ENCODE measurements at regions not wholly inside any gene's neighbourhood (a gene's known extent, or its start where the extent isn't known, plus 50 kb on each side); places are given as distances from the start of the nearest gene placed in this dataset.
"Not testable (repeated sequence)": the region's sequence is repeated elsewhere in the genome, so short reads cannot be mapped to it uniquely, and the experiment has no call there.

DNA sequence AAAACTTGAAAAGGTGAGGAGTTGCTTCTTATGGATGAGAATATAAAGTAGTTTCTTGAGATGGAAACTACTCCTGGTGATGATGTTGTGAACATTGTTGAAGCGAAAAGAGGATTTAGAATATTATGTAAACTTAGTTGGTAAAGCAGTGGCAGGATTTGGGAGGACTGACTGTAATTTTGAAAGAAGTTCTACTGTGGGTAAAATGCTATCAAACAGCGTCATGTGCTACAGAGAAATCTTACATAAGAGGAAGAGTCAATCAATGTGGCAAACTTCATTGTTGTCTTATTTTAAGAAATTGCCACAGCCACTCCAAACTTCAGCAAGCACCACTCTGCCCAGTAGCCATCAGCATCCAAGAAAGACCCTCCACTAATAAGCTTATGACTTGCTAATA is 112.9 kb upstream of the ZEB2 start:
- no peak for DNase-seq

DNA sequence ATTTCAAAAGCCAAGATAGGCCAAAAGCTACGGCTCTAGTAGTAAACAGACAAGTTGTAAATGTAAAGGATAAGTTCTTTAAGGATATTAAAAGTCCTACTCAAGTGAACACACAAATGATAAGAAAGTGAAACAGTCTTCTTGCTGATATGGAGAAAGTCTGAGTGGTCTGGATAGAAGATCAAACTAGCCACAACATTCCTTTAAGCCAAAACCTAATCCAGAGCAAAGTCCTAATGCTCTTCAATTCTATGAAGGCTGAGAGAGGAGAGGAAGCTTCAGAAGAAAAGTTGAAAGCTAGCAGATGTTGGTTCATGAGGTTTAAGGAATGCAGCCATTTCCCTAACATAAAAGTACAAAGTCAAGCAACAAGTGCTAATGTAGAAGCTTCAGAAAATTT is 111.7 kb upstream of the ZEB2 start:
- no peak for DNase-seq

DNA sequence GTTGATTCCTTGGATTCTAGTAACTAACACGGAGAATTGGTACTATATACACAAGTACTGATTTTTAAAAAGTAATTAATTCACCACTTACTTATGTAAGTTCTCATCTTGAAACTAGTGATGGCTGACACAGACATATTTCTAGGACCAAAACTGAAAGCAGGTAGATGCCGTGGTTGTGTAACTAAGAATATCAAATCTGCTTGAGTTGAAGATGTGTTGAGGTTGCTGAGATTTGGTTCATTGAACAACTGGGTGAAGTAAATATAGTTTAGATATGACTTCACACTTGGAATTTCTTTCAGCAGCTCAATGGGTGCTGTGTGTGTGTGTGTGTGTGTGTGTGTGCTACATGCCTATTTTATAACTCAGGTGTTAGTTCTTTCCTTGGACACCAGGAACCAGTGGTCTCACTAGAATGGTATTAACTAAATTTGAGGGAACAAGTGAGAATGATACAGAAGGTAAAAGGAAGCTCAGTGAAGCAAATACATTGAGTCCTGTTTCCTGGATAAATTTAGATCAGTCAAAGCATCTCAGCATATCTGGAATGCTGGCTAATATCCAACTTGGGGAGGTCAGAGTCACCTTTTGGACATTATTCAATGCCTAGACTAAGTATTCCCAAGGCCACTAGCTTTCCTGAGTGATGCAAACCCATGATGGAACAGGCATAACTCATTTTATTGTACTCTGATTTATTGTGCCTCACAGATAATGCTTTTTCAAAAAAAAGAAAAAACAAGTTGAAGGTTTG is 110.7 kb upstream of the ZEB2 start:
- no peak for DNase-seq

DNA sequence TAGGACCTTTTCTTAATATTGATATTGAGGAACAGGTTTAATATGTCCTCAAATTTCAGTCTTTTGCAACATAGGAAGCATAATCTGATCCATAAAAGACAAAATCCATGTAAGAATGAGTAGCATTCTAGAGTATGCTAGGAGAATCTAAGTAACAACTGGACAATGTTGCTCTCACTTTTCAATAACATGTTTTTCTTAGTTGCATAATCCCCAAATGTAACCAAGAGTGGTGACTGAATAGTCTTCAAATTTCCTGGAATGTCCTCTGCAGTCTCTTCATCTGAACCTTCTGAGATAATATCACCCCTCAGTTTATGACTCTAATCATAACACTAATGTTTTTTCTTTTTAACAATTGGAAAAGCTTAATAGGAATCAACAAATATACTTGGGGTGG is 110.0 kb upstream of the ZEB2 start:
- DNase-seq = no peak

DNA sequence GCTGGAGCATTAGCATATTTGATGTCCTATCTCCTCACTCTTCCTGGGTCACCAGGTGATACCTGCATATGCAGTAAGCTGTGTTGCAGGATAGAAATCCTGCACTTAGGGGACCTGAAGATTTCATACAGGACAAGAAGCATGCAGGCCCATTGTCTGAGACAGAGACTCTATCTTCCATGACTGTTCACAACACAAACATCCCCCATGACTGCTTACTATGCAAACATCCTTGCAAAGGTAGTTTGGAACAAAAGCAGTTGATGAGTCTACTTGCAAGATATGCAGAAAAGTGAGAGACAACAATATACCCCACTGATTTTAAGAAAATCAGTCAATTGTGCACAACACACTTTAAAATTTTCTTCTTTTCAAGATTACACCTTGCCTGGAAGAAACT is 108.6 kb upstream of the ZEB2 start:
- DNase-seq = no peak

DNA sequence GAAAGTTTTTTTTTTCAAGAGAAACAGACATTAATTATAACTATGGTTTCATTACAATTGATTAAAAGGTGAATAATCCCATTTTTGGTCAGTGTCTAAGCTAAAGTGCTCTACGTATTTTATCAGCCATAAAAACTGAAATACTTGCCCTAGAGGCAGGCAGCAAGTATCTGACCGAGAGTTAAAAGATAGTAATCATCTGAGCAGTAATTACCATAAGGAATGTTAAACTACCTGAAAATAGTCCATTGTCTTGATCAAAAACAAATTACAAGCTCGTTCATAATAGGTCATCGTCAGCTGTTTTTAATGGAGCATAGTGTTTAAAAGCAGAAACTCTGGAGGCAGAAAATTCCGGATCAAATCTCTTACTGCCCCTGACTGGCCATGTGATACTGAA is 105.7 kb upstream of the ZEB2 start:
- DNase-seq = no peak

DNA sequence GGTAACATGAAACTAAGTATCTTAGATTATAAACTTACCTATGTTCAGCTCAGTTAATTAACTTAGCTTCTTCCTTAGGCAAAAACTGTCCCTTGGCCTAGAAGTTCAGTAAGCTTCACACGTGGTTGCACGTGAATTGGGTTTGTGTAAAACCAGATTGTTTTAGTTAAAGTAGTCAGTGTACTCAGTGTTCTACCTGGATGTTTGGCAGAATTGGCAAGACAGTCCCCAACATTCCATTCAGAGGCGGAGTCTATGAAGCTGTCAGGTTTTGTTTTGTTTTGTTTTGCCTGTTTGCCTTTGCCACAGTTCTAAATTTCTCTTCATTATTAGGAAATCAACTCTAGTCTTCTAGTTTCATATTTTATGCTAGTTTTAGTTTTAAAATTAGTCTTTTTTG is 105.3 kb upstream of the ZEB2 start:
- no peak for DNase-seq

DNA sequence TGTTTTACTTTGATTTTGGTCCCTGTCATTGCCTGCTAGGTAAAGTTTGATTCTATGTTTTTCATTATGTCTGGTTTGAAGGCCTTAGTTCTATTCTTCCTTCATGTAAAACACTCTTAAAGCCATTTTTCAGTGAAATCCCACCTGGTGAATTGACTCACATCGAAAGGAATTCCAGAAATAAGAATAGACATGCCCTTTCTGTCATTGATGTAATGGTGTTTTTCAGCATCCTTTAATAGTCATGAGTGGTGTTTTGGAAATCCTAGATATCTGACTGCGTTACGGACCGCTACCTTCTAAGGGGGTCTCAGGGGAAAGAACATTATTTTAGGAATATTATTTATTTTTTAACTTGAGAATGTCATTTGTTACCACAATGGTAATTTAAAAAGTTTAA is 104.5 kb upstream of the ZEB2 start:
- no peak for DNase-seq

DNA sequence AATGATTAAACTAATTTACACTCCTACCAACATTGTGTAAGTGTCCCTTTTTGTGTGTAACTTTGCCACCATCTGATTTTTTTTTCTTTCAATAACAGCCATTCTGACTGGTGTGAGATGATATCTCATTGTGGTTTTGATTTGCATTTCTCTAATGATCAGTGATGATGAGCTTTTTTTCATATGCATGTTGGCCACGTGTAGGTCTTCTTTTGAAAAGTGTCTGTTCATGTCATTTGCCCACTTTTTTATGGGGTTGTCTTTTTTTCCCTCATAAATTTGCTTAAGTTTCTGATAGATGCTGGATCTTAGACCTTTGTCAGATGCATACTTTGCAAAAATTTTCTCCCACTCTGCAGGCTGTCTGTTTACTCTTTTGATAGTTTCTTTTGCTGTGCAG is 102.5 kb upstream of the ZEB2 start:
- not testable (repeated sequence) for DNase-seq

DNA sequence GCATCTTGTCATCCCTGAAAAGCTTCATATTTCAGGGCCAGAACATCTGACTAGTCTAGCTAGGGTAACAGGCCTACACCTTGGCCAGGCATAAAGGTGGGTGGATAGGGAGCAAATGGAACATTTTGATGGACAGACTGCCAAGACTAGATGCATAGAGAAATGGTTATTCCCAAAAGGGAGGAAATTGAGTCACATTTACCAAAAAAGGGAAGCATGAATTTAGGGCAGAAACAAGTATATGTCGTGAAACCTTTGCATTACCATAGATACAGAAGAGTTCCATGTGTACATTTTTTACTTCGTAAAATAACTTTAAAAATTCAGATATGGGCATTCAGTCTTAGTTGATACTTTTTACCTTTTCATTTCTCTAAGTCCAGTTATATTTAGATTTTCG is 101.3 kb upstream of the ZEB2 start:
- DNase-seq = no peak

DNA sequence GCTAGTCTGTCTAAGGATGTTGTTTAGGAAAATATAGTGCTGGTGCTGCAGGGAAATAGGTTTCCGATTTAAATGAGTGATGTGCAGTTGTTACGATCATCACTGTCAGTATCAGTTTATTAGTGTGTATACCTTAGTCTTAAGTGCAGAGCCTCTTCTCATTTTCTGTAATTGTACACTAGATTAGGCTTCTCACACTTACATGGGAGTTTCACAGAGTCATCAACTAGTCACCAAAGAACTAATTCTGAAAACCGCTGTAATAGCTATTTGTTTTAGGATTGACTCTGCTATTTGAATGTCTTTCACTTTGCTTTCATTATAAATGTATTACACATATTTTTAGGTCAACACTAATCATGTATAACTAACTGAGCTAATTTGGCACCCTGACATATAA is 99.8 kb upstream of the ZEB2 start:
- DNase-seq = no peak

DNA sequence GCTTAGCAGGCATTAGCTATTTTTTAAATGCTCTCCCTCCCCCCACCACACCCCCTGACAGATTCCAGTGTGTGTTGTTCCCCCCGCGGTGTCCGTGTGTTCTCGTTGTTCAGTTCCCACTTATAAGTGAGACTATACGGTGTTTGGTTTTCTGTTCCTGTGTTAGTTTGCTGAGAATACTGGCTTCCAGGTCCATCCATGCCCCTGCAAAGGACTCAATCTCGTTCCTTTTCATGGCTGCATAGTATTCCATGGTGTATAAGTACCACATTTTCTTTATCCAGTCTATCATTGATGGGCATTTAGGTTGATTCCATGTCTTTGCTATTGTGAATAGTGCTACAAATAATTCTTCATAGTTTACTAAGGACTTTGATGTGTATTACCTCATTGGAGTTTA is 97.3 kb upstream of the ZEB2 start:
- not testable (repeated sequence) for DNase-seq

DNA sequence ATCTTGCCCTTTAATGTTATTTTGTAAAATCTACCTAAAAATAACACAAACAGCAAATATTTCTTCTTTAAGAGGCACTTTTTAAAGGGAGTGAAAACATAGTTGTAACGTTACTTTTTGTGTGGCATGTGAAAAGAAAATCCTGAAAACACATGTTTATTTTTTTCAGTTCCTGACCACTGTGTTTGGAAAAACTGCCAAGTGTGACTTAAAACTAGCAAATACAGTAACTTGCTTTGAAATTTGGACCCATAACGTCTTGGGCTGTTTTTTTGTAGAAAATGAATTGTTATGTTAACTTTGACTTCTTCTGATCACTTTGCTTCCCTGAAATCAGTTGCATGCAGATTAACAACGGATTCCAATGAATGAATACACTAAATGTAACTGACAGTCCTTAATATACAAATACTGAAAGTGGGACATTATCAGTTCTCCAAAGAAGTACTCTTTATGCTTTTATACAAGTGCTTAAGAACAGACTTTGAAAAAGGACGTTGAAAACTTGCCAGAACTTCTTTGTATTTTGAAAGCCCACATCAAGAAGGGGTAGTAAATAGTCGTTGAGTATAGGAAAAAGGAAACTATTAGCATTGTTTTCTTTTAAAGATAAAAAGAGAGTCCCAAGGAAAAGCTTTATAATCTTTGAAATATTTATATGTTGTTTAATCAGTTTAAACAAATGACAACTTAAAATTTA is 96.1 kb upstream of the ZEB2 start:
- DNase-seq = no peak

DNA sequence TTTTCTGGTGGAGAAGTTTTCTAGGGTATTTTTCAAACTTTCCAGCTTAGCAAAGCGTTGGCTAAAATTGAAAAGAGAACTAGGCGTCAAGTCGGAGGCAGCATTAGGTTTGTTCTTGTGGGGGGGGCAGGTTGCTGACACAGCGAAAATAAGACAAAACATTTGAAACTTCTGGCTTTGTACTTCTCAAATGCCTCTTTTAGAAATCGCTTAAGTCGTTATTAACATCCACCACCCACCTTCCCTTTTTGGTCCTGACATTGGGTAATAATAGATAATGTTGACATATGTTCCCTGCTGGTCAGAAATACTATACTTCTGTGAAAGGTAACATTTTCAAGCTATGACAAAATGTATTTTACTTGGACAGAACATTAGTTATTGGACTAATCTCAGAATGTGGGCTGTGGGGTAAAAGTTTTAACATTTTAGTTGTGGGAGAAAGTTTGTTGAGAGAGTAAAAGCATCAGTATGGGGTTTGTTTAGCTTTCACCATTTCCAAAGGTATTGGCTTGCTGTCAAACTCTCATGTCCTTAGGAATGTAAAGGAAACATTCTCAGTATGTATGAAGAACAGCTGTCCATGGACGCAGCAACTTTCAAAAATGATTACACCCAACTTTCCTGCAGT is 88.1 kb upstream of the ZEB2 start:
- DNase-seq = no peak

DNA sequence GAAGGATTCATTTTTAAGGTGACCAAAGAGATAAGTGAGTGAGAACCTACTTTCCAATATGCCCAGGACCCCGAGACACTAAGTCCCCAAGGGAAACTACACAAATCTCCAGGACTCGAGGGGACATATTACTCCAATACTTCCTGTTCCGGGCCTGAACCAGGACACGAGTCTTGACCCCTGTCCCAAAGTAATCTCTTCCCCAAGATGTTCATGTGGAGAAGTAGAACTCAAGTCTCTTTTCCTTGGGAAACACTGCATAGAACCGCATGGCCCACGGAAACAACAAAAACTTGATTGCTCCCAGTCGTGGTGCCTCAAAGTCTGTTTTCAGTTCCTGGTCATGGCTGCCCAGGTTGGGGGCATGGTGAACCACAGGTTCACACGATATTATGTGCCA is 87.2 kb upstream of the ZEB2 start:
- no peak for DNase-seq

DNA sequence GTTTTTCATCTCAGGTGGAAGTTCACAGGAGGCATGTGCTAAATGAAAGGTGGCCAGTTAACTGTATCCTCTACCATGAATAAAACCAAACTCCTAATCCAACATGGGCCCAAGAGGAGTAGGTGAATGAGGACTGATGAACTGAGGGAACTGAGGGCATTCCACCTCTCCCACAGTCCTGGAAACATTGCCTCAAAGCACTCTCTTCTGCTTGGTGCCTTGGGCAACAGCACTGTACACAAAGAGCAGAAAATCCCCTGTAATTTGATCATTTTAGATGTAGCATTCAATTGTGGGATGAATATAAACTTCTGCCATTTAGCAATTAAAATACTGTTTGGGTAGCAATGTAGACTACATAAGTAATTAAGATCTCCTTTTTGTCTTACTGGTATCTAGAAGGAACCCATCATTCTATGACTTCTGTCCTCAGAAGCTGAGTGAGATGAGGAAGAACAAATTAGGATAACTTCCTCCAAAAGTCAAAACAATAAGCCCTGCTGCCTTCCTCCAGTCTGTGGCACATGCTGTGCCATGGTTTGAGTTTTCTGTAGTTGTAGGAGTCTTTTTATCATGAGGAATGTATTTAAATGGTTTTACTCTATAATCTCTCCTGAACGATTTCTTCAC is 86.7 kb upstream of the ZEB2 start:
- DNase-seq = no peak

DNA sequence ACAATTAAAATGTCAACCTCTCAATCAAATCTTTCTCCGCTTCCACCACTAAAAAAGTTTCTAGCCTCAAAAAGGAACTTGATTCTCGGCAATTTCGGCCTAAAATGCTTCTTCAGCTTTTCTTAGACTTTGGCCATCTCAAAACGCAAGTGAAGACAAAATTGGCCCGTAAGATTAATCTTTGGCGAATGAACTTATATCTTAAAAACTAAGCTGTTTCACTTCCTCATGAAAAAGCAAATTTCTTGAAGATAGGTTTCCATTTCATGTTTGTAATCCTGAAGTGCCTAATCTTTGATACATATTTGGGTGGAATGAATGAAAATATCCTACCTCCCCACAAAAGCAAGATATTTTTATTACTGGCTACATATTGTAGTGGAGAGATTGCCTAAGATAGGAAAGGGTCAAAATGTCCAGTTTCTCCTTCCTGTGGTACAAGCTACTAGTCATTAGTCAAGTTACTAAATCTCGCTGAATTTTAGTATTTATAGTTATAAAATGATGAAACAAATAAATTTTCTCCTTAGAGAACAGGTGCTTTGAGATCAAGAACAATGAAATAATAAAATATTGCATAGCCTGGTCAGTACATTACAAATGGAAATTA is 85.4 kb upstream of the ZEB2 start:
- no peak for DNase-seq

DNA sequence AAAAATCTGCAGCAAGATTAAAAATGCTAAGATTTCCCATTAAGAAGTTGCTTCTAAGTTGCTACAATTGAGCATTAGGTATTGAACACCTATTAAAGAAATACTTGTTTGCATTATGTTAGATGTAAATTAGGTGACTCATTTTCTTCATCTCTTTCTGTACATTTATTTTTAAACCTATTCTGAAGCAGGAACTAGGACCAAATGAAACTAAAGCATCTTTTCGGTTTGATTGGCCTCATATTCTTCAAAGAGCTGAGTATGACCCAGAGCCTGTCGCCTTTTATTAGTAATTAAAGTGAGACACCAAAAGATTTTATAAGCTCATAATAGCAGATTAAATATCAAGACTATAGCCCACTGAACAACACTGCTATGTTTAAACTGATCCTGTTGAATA is 83.4 kb upstream of the ZEB2 start:
- no peak for DNase-seq

DNA sequence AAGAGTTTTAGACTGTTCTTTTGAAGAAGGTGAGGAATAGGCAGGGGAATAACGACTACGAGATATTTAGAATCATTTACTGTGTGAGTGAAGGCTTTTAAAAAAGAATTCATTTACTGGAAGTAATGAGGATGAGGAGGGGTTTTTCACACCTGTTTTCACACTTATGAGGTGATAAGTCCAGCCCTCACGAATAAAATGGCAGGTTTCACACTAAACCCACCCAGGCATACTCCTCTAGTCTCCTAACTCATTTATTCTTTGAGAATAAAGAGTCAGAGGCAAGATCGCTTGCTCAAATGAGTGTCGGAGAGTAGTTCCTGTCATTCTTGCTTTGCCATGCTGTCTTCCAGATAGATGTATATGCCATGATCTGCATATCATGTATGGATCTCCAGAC is 79.0 kb upstream of the ZEB2 start:
- no peak for DNase-seq

DNA sequence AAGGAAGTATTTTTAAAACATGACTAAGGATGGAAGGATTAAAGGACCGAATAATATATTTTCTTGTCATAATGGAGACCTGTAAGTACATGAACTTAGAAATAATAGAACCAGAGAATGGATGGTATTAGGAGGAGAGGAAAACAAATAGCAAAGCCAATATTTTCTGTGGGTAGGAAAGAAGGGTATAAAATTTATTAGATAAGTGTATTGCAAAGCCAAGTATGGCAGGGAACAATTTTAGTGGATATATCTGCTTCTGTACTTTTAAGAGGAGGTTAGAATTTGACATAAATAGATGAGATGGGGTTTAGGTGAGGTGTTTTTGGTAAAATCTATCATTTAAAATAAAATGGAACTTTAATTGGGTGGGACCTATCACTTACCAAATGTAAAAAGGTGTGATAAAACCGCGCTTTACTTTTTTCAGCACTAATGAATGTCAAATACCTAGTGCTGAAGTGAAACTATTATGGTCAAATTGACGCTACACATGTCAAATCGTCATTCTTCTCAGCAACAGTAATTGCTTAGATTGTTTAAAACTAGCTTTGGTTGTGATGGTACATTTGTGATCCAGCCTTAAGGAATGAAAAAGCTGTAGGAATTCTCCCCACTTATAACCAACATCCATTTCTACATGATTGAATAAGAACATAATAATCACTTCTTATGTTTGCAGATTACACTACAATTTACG is 78.1 kb upstream of the ZEB2 start:
- no peak for DNase-seq

DNA sequence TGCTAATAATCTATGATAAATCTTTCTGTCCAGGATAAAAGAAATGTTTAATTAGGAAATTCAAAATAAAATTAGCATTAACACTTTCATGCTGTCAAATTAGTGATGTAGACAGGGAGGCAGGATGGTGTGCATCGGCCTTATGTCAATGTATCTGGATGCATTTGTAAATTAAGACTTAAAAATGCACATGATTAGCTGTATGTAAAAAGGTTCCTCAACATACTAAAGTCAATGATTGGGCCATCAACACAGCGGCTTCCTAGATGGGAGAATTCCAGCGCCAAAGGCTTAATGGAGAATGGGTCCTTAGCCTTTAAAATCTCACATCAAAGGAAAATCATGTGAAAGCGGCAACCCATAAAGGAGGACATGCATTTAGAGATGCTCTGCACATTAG is 77.5 kb upstream of the ZEB2 start:
- no peak for DNase-seq

DNA sequence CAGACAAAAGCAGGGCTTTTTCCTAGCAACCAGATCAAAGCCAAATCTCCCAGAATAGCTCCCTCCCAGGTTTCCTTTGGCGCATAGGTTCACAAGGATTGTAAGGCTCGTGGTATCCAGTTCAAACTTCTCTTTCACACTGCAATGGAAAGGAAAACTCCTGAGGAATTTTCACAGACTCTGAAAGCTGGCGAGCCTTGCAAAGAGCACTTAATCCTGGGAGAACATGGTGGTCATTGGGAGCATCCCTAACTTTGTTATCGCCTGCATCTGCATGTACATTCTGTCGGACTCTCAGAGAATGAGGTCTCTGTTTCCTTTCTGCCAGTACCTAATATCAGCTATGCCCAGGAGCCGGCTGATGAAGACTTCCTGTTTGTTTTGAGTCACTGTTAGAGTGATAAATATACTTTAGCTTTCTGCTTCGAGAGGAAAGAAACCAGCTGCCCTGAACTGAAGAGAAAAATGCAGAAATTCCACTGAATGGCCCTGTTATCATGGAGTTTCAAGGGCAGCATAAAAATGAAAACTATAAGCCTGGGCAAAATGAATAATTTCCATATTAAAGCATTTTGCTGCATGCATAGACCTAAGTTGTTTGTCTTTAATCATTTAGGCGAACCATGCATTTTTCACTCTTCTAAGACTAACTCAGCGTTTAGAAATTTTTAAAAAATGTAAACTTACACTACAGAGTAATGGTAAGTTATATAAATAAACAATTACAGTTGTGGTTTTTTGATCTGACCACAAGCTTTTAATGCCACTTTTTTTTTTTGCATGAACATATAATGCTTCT is 76.4 kb upstream of the ZEB2 start:
- DNase-seq = peak; percentile 54
